GM12878 (cell line): ENCODE measurements at regions not wholly inside any gene's neighbourhood (a gene's known extent, or its start where the extent isn't known, plus 50 kb on each side); places are given as distances from the start of the nearest gene placed in this dataset.

ENCODE experiments used
- ATF7 ChIP-seq: fragments of 450-650 bp; IDR thresholded peaks from 2 replicates; pipeline ENCODE4 v1.6.1; 2016; ENCODE audit warnings: low read depth, mild to moderate bottlenecking
- ELK1 ChIP-seq: IDR thresholded peaks from 2 replicates; pipeline ENCODE4 v1.6.1; 2012; ENCODE audit warnings: low read depth, low read length, improper control_type of control experiment
- EZH2 ChIP-seq: IDR thresholded peaks from 2 replicates; pipeline ENCODE4 v1.6.1; 2012; ENCODE audit warnings: low read depth, mild to moderate bottlenecking, control low read depth, inconsistent platforms, low read length, borderline replicate concordance; ENCODE audit not compliant: control insufficient read depth
- POLR2A ChIP-seq: IDR thresholded peaks from 2 replicates; pipeline ENCODE4 v1.6.1; 2011; ENCODE audit warnings: low read depth, mild to moderate bottlenecking, low read length

- TF ChIP-seq POLR2A (no peak), ELK1 (no peak), EZH2 (no peak), ATF7 (no peak)
Measured at GRCh38 chr9:26243029-26243697, 564.9 kb upstream of the TUSC1 start.
